Endothelial cell of hepatic sinusoid (primary cell): ENCODE measurements at regions not wholly inside any gene's neighbourhood (a gene's known extent, or its start where the extent isn't known, plus 50 kb on each side); places are given as distances from the start of the nearest gene placed in this dataset.

Source experiments
- in situ Hi-C: cut with HindIII; loops from 2 replicates; pipeline ENCODE4 v1.10.0; 2017; ENCODE audit warnings: low sequenced_read_pairs

GRCh38 chr6:15880262-15880973 is 217.6 kb upstream of the DTNBP1 start:
- in situ Hi-C loops, result no loop called here

- in situ Hi-C loops, result no loop called here
Observed at GRCh38 chr6:15879371-15880261, 216.8 kb upstream of the DTNBP1 start.

- in situ Hi-C loops, result no loop called here
Observed at GRCh38 chr6:15877231-15877630, 214.4 kb upstream of the DTNBP1 start.

- in situ Hi-C loops, result no loop called here
Observed at GRCh38 chr6:15876406-15876805, 213.6 kb upstream of the DTNBP1 start.

- in situ Hi-C loops, result no loop called here
Observed at GRCh38 chr6:15875797-15876196, 213.0 kb upstream of the DTNBP1 start.

- in situ Hi-C loops, result no loop called here
Observed at GRCh38 chr6:15874821-15875220, 212.0 kb upstream of the DTNBP1 start.

GRCh38 chr6:15874326-15874725 is 211.5 kb upstream of the DTNBP1 start:
- in situ Hi-C loops, result no loop called here

- in situ Hi-C loops, result no loop called here
Observed at GRCh38 chr6:15872241-15873103, 209.6 kb upstream of the DTNBP1 start.

- in situ Hi-C loops, result no loop called here
Observed at GRCh38 chr6:15871276-15871675, 208.4 kb upstream of the DTNBP1 start.

GRCh38 chr6:15870333-15871043 is 207.7 kb upstream of the DTNBP1 start:
- in situ Hi-C loops, result no loop called here

GRCh38 chr6:15864708-15865062 is 201.9 kb upstream of the DTNBP1 start:
- in situ Hi-C loops, result loop anchor here (5.0 kb wide), 1 partner anchor 83 kb away; no protein-coding TSS in a partner anchor

- in situ Hi-C loops, result no loop called here
Observed at GRCh38 chr6:15864038-15864707, 201.3 kb upstream of the DTNBP1 start.

GRCh38 chr6:15862810-15863209 is 200.0 kb upstream of the DTNBP1 start:
- in situ Hi-C loops, result no loop called here

GRCh38 chr6:15861486-15861885 is 198.7 kb upstream of the DTNBP1 start:
- in situ Hi-C loops, result no loop called here

- in situ Hi-C loops, result no loop called here
Observed at GRCh38 chr6:15854826-15855710, 192.2 kb upstream of the DTNBP1 start.

GRCh38 chr6:15854378-15854777 is 191.6 kb upstream of the DTNBP1 start:
- in situ Hi-C loops, result no loop called here

GRCh38 chr6:15853259-15853658 is 190.4 kb upstream of the DTNBP1 start:
- in situ Hi-C loops, result no loop called here

GRCh38 chr6:15852289-15852688 is 189.5 kb upstream of the DTNBP1 start:
- in situ Hi-C loops, result no loop called here

GRCh38 chr6:15849395-15849794 is 186.6 kb upstream of the DTNBP1 start:
- in situ Hi-C loops, result no loop called here
